Testis (tissue), 2 donors: ENCODE measurements at regions not wholly inside any gene's neighbourhood (a gene's known extent, or its start where the extent isn't known, plus 50 kb on each side); places are given as distances from the start of the nearest gene placed in this dataset.

Source experiments
- DNase-seq: peaks from one replicate; pipeline ENCODE4 v3.0.0-alpha.2; 2019
- H3K27ac ChIP-seq, 2 donors: fragments of 200-600 bp; sonication (generic); one replicate each; pipeline ENCODE4 v1.5.1; 2019
- H3K27me3 ChIP-seq: fragments of 200-600 bp; sonication (generic); one replicate; pipeline ENCODE4 v1.5.1; 2019
- H3K36me3 ChIP-seq: fragments of 200-600 bp; sonication (generic); one replicate; pipeline ENCODE4 v1.5.1; 2017; ENCODE audit warnings: low read depth; ENCODE audit errors: missing control alignments
- H3K4me1 ChIP-seq: fragments of 200-600 bp; sonication (generic); one replicate; pipeline ENCODE4 v1.5.1; 2019
- H3K4me3 ChIP-seq, 2 donors: fragments of 200-600 bp; sonication (generic); one replicate each; pipeline ENCODE4 v1.5.1; 2017 to 2019
- H3K9me3 ChIP-seq: fragments of 200-600 bp; sonication (generic); one replicate; pipeline ENCODE4 v1.5.1; 2017
- POLR2A ChIP-seq: fragments of 450-650 bp; IDR thresholded peaks from one replicate; pipeline ENCODE4 v1.6.1; 2017; ENCODE audit warnings: antibody characterized with exemption, mild to moderate bottlenecking, moderate library complexity
- WGBS, 2 donors: methylation state at CpG; one replicate each; pipeline ENCODE4 v1.1.5; 2018; 5-methylcytosine and 5-hydroxymethylcytosine counted together
- intact Hi-C: fragments of 100-400 bp; cut with DNase I; formaldehyde crosslinking; loops from one replicate; pipeline ENCODE4 v1.15.1; 2023; ENCODE audit warnings: low total_unique reads
- TF ChIP-seq, protein P1 (sequence below), 3 experiments: fragments of 450-650 bp in 2 of 3; fragments of 200-600 bp in 1 of 3; sonication (generic) in 1 of 3; IDR thresholded peaks; one replicate each; pipeline ENCODE4 v1.5.1; 2016 to 2019; ENCODE audit warnings: antibody characterized with exemption in 3 of 3, mild to moderate bottlenecking in 2 of 3, moderate library complexity in 1 of 3

DNA sequence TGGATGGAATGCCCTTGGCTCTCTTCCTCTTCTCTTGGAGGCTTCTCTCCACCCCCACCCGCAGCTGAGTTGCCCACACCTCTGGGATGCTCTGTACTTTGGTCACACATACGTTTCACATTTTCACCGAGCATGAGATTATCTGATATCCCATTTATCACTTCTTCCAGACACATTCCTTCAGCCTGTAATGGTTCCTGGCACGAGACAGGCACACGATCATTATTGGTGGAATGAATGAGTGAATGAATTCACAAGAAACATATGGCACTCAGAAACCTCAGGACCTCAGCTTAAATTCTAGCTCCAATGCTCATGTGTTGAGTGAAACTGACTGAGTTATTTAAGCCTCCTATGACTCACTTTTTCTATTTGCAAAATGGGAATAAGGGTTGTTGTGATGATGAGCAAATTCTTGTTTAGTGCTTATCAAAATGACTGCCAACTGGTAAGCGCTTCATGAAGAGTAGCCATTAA, 242.7 kb upstream of the JUN start:
- DNase-seq, result no peak
- no peaks in the 10 kb centered on the region for H3K27me3 ChIP-seq
- TF ChIP-seq, protein P1, sequence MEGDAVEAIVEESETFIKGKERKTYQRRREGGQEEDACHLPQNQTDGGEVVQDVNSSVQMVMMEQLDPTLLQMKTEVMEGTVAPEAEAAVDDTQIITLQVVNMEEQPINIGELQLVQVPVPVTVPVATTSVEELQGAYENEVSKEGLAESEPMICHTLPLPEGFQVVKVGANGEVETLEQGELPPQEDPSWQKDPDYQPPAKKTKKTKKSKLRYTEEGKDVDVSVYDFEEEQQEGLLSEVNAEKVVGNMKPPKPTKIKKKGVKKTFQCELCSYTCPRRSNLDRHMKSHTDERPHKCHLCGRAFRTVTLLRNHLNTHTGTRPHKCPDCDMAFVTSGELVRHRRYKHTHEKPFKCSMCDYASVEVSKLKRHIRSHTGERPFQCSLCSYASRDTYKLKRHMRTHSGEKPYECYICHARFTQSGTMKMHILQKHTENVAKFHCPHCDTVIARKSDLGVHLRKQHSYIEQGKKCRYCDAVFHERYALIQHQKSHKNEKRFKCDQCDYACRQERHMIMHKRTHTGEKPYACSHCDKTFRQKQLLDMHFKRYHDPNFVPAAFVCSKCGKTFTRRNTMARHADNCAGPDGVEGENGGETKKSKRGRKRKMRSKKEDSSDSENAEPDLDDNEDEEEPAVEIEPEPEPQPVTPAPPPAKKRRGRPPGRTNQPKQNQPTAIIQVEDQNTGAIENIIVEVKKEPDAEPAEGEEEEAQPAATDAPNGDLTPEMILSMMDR (IDR thresholded peaks at IDR 0.05), result no peak
- no peak for TF ChIP-seq POLR2A
- no peaks in the 10 kb centered on the region for H3K9me3 ChIP-seq
- H3K27ac ChIP-seq, result no peak overlapping the region
- H3K36me3 ChIP-seq, result no peaks in the 10 kb centered on the region
- WGBS, 2 donors, result 83 to 91% methylated on average over 6 of the region's 6 CpGs
- H3K4me3 ChIP-seq, result no peak overlapping the region
- H3K4me1 ChIP-seq, result no peaks in the 10 kb centered on the region
- intact Hi-C loops, result no loop called here

DNA sequence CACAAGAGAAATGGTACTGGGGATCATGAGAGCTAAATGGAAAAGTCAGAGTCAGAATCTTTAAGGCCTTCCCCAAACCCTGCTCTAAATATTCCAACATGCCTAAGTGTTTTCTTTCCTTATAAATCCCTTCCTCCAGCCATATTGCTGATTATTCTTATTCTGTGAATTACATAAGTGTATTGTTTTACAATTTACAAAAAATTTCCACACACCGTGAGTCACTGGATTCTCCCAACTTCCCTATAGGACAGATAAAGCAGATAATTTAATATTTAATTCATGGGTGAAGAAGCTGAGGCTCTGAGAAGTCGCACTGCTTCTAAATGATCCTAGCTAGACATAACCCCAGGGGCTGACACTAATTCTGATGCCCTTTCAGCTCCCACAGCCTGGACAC, 243.3 kb upstream of the JUN start:
- TF ChIP-seq, protein P1 (IDR thresholded peaks at IDR 0.05), result no peak
- TF ChIP-seq POLR2A, result no peak
- H3K36me3 ChIP-seq, result no peaks in the 10 kb centered on the region
- intact Hi-C loops, result no loop called here

GRCh38 chr1:59028048-59028447, 244.2 kb upstream of the JUN start:
- no peak for DNase-seq
- Histone ChIP-seq H3K4me3 (no peak overlapping the region), H3K9me3 (no peaks in the 10 kb centered on the region), H3K27ac (no peak overlapping the region), H3K36me3 (no peaks in the 10 kb centered on the region), H3K27me3 (no peaks in the 10 kb centered on the region), H3K4me1 (no peaks in the 10 kb centered on the region)
- 80 to 83% methylated on average over 3 of the region's 3 CpGs for WGBS, 2 donors
- TF ChIP-seq, protein P1 (IDR thresholded peaks at IDR 0.05), result no peak
- no peak for TF ChIP-seq POLR2A
- intact Hi-C loops, result no loop called here

More for the DNA sequence above, 243.3 kb upstream of the JUN start:
- Histone ChIP-seq H3K4me1 (no peaks in the 10 kb centered on the region), H3K4me3 (no peak overlapping the region), H3K27me3 (no peaks in the 10 kb centered on the region), H3K27ac (no peak overlapping the region), H3K9me3 (no peaks in the 10 kb centered on the region)
- DNase-seq, result no peak
- 90 to 94% methylated on average over 2 of the region's 2 CpGs for WGBS, 2 donors

- no peaks in the 10 kb centered on the region for H3K36me3 ChIP-seq
- TF ChIP-seq, protein P1 (IDR thresholded peaks at IDR 0.05), result no peak
- no peaks in the 10 kb centered on the region for H3K4me1 ChIP-seq
- H3K9me3 ChIP-seq, result no peaks in the 10 kb centered on the region
- 78 to 82% methylated on average over 5 of the region's 5 CpGs for WGBS, 2 donors
- no peak overlapping the region for H3K4me3 ChIP-seq
- no peaks in the 10 kb centered on the region for H3K27me3 ChIP-seq
- intact Hi-C loops, result no loop called here
- no peak for DNase-seq
- H3K27ac ChIP-seq, result no peak overlapping the region
These were observed 245.7 kb upstream of the JUN start for GRCh38 chr1:59029411-59030167.

GRCh38 chr1:59032228-59032627, 248.4 kb upstream of the JUN start:
- no peak for DNase-seq
- no peaks in the 10 kb centered on the region for H3K9me3 ChIP-seq
- WGBS, 2 donors, result 95 to 98% methylated on average over 2 of the region's 2 CpGs
- H3K36me3 ChIP-seq, result no peaks in the 10 kb centered on the region
- intact Hi-C loops, result no loop called here
- no peaks in the 10 kb centered on the region for H3K4me1 ChIP-seq
- H3K4me3 ChIP-seq, result no peak overlapping the region
- H3K27ac ChIP-seq, result no peak overlapping the region
- H3K27me3 ChIP-seq, result no peaks in the 10 kb centered on the region
- TF ChIP-seq POLR2A, result no peak
- TF ChIP-seq, protein P1 (IDR thresholded peaks at IDR 0.05), result no peak
